Liver (tissue), 8 donors: ENCODE measurements at regions not wholly inside any gene's neighbourhood (a gene's known extent, or its start where the extent isn't known, plus 50 kb on each side); places are given as distances from the start of the nearest gene placed in this dataset.
A peak's percentile ranks its signal among the peaks of the same experiment; 100 is the strongest.

Experiments used
- DNase-seq: peaks from one replicate; pipeline ENCODE4 v3.0.0-alpha.2; 2017; ENCODE audit warnings: low spot score
- H3K27ac ChIP-seq, 2 donors: one replicate each; pipeline ENCODE4 v1.7.0; 2013; ENCODE audit warnings: inconsistent platforms in 2 of 2, low read length in 2 of 2, control low read depth in 1 of 2, low read depth in 1 of 2, mild to moderate bottlenecking in 1 of 2
- H3K27me3 ChIP-seq, 4 donors: one replicate each; pipeline versions ENCODE4 v1.6.1 to v1.7.0; 2013; ENCODE audit warnings: low read length in 3 of 4, inconsistent platforms in 1 of 4, mild to moderate bottlenecking in 1 of 4, moderate library complexity in 1 of 4; ENCODE audit not compliant: control insufficient read depth in 4 of 4, insufficient read depth in 4 of 4
- H3K36me3 ChIP-seq, 4 donors: one replicate each; pipeline versions ENCODE4 v1.6.1 to v1.7.0; 2013; ENCODE audit warnings: low read length in 3 of 4, mild to moderate bottlenecking in 3 of 4, low read depth in 1 of 4, moderate library complexity in 1 of 4; ENCODE audit not compliant: control insufficient read depth in 4 of 4, insufficient read depth in 3 of 4
- H3K4me1 ChIP-seq, 4 donors: one replicate each; pipeline versions ENCODE4 v1.6.1 to v1.7.0; 2013; ENCODE audit warnings: low read length in 3 of 4, mild to moderate bottlenecking in 3 of 4, moderate library complexity in 1 of 4; ENCODE audit not compliant: control insufficient read depth in 4 of 4, insufficient read depth in 4 of 4
- H3K4me3 ChIP-seq, 3 donors: one replicate each; pipeline versions ENCODE4 v1.6.1 to v1.7.0; 2013; ENCODE audit warnings: low read length in 3 of 3, control low read depth in 1 of 3, low read depth in 1 of 3, mild to moderate bottlenecking in 1 of 3
- H3K9ac ChIP-seq, 2 donors: one replicate each; pipeline ENCODE4 v1.7.0; 2013; ENCODE audit warnings: low read length in 2 of 2, mild to moderate bottlenecking in 2 of 2, moderate library complexity in 2 of 2, control low read depth in 1 of 2, low read depth in 1 of 2
- H3K9me3 ChIP-seq, 4 donors: one replicate each; pipeline versions ENCODE4 v1.6.1 to v1.7.0; 2013; ENCODE audit warnings: low read length in 3 of 4; ENCODE audit not compliant: control insufficient read depth in 4 of 4
- EGR1 ChIP-seq, 2 donors: IDR thresholded peaks; 2 replicates each; pipeline ENCODE4 v1.6.1; 2016 to 2018; ENCODE audit warnings: antibody characterized with exemption in 2 of 2, low read depth in 2 of 2
- FOXA1 ChIP-seq: IDR thresholded peaks from 2 replicates; pipeline ENCODE4 v1.6.1; 2016; ENCODE audit warnings: antibody characterized with exemption
- FOXA2 ChIP-seq: IDR thresholded peaks from 2 replicates; pipeline ENCODE4 v1.6.1; 2016; ENCODE audit warnings: antibody characterized with exemption
- GABPA ChIP-seq, 2 donors: IDR thresholded peaks in 1 of 2; conservative IDR thresholded peaks in 1 of 2; 2 replicates each; pipeline ENCODE4 v1.6.1; 2016; ENCODE audit warnings: antibody characterized with exemption in 2 of 2, mild to moderate bottlenecking in 1 of 2, moderate library complexity in 1 of 2
- HNF4A ChIP-seq, 2 donors: conservative IDR thresholded peaks; 2 replicates each; pipeline ENCODE4 v1.6.1; 2016; ENCODE audit warnings: antibody characterized with exemption in 2 of 2, mild to moderate bottlenecking in 2 of 2
- HNF4G ChIP-seq: IDR thresholded peaks from 2 replicates; pipeline ENCODE4 v1.6.1; 2016; ENCODE audit warnings: antibody characterized with exemption
- JUND ChIP-seq, 2 donors: IDR thresholded peaks; 2 replicates each; pipeline ENCODE4 v1.6.1; 2016; ENCODE audit warnings: antibody characterized with exemption in 2 of 2
- NR2F2 ChIP-seq: IDR thresholded peaks from 2 replicates; pipeline ENCODE4 v1.6.1; 2016; ENCODE audit warnings: antibody characterized with exemption
- RAD21 ChIP-seq, 2 donors: IDR thresholded peaks; 2 replicates each; pipeline ENCODE4 v1.6.1; 2016; ENCODE audit warnings: antibody characterized with exemption in 2 of 2, mild to moderate bottlenecking in 2 of 2
- RXRA ChIP-seq, 2 donors: IDR thresholded peaks; 2 replicates each; pipeline ENCODE4 v1.6.1; 2017 to 2018; ENCODE audit warnings: antibody characterized with exemption in 2 of 2, mild to moderate bottlenecking in 1 of 2
- SP1 ChIP-seq: IDR thresholded peaks from 2 replicates; pipeline ENCODE4 v1.6.1; 2018; ENCODE audit warnings: antibody characterized with exemption, mild to moderate bottlenecking
- YY1 ChIP-seq: IDR thresholded peaks from 2 replicates; pipeline ENCODE4 v1.6.1; 2016; ENCODE audit warnings: antibody characterized with exemption, mild to moderate bottlenecking
- WGBS: extraction: QIAGEN DNeasy Blood & Tissue Kit; methylation state at CpG from one replicate; pipeline ENCODE4 v1.1.7; 2013; 5-methylcytosine and 5-hydroxymethylcytosine counted together
- TF ChIP-seq, protein P1 (sequence below): IDR thresholded peaks from 2 replicates; pipeline ENCODE4 v1.6.1; 2016; ENCODE audit warnings: antibody characterized with exemption, mild to moderate bottlenecking
- TF ChIP-seq, protein P2 (sequence below): fragments of 150-350 bp; IDR thresholded peaks from 2 replicates; pipeline ENCODE4 v1.5.1; 2017; ENCODE audit warnings: improper control_type of control experiment, low read depth, low read length; ENCODE audit not compliant: missing input control
- TF ChIP-seq, protein P3 (sequence below): IDR thresholded peaks from 2 replicates; pipeline ENCODE4 v1.6.1; 2016; ENCODE audit warnings: antibody characterized with exemption
- TF ChIP-seq, protein P4 (sequence below): IDR thresholded peaks from 2 replicates; pipeline ENCODE4 v1.6.1; 2016; ENCODE audit warnings: antibody characterized with exemption
- donor health status: healthy.
- donor health status: healthy.
- donor health status: healthy.
- donor health status: healthy.
- donor health status: healthy.

DNA sequence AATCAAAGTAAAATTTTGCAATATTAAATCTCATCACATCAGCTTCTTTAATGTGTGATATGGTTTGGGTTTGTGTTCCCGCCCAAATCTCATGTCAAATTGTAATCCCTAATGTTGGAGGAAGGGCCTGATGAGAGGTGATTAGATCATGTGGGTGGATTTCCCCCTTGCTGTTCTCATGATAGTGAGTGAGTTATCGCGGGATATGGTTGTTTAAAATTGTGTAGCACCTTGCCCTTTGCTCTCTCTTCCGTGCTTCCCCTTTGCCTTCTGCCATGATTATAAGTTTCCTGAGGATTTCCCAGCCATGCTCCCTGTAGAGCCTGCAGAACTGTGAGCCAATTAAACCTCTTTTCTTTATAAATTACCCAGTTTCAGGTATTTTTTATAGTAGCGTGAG lies 131.9 kb downstream of the ZNF326 start:
- Histone ChIP-seq H3K27ac (no peak overlapping the region), H3K4me1 (peaks cover 8 to 39% (median 22%) of the 10 kb centered on the region in 4 donors), H3K36me3 (no peaks in the 10 kb centered on the region), H3K9me3 (no peaks in the 10 kb centered on the region), H3K9ac (no peak overlapping the region), H3K4me3 (no peak overlapping the region), H3K27me3 (no peaks in the 10 kb centered on the region)
- TF ChIP-seq FOXA1: no peak
- DNase-seq: no peak
- 65% methylated on average over 5 of the region's 5 CpGs for WGBS

DNA sequence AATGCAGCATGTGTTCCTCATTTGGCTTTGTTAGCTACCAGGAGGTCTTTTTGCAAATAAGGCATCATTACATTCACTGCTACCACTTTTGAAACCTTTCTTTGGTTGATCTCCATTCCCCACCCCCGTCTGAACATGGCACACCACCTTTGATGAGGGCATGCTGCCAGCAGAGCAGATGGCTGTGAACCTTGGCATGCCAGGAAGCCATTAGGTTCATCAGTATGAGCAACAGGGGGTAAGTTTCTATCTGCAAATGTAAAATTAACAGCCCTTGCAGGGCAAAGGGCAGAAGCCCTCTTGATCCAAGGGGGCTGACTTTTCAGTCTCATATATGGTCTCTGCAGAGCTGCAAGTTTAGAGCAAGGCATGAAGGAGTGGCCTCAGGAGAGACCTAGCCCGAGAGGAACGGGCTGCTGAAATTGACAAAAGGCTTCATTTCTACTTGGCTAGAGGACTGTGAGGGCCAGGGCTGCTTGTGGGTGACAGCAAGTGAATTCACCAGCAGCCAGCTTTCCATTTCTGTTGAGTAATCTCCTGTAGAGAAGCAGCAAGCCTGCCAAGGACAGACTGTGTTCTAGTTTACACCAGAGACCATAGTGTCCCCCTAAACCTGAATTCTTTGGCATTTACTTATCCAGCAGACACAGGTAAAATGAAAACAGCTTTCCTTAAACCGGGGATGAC lies 127.9 kb downstream of the ZNF326 start:
- DNase-seq: no peak
- Histone ChIP-seq H3K9ac (no peak overlapping the region), H3K27me3 (no peaks in the 10 kb centered on the region), H3K27ac (peak overlapping the region in 1 of 2 donors; percentile 32), H3K4me3 (no peak overlapping the region), H3K9me3 (no peaks in the 10 kb centered on the region), H3K36me3 (no peaks in the 10 kb centered on the region), H3K4me1 (peaks cover 8 to 37% (median 22%) of the 10 kb centered on the region in 4 donors)
- TF ChIP-seq FOXA1 (no peak), FOXA2 (no peak), YY1 (peak; percentile 82), RXRA (IDR thresholded peaks at IDR 0.05) (peak; percentile 44 to 52), NR2F2 (no peak), JUND (IDR thresholded peaks at IDR 0.05) (peak in 1 of 2 donors; percentile 37), HNF4A (conservative IDR thresholded peaks at IDR 0.05) (peak; percentile 38 to 49), RAD21 (IDR thresholded peaks at IDR 0.05) (no peak), EGR1 (IDR thresholded peaks at IDR 0.05; ENCODE audit: low read depth in 2 of 2) (no peak), HNF4G (no peak), SP1 (peak; percentile 61), GABPA (IDR thresholded peaks at IDR 0.05 in 1 of 2, conservative IDR thresholded peaks at IDR 0.05 in 1 of 2) (no peak)
- TF ChIP-seq, protein P1, sequence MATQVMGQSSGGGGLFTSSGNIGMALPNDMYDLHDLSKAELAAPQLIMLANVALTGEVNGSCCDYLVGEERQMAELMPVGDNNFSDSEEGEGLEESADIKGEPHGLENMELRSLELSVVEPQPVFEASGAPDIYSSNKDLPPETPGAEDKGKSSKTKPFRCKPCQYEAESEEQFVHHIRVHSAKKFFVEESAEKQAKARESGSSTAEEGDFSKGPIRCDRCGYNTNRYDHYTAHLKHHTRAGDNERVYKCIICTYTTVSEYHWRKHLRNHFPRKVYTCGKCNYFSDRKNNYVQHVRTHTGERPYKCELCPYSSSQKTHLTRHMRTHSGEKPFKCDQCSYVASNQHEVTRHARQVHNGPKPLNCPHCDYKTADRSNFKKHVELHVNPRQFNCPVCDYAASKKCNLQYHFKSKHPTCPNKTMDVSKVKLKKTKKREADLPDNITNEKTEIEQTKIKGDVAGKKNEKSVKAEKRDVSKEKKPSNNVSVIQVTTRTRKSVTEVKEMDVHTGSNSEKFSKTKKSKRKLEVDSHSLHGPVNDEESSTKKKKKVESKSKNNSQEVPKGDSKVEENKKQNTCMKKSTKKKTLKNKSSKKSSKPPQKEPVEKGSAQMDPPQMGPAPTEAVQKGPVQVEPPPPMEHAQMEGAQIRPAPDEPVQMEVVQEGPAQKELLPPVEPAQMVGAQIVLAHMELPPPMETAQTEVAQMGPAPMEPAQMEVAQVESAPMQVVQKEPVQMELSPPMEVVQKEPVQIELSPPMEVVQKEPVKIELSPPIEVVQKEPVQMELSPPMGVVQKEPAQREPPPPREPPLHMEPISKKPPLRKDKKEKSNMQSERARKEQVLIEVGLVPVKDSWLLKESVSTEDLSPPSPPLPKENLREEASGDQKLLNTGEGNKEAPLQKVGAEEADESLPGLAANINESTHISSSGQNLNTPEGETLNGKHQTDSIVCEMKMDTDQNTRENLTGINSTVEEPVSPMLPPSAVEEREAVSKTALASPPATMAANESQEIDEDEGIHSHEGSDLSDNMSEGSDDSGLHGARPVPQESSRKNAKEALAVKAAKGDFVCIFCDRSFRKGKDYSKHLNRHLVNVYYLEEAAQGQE: no peak
- TF ChIP-seq, protein P2, sequence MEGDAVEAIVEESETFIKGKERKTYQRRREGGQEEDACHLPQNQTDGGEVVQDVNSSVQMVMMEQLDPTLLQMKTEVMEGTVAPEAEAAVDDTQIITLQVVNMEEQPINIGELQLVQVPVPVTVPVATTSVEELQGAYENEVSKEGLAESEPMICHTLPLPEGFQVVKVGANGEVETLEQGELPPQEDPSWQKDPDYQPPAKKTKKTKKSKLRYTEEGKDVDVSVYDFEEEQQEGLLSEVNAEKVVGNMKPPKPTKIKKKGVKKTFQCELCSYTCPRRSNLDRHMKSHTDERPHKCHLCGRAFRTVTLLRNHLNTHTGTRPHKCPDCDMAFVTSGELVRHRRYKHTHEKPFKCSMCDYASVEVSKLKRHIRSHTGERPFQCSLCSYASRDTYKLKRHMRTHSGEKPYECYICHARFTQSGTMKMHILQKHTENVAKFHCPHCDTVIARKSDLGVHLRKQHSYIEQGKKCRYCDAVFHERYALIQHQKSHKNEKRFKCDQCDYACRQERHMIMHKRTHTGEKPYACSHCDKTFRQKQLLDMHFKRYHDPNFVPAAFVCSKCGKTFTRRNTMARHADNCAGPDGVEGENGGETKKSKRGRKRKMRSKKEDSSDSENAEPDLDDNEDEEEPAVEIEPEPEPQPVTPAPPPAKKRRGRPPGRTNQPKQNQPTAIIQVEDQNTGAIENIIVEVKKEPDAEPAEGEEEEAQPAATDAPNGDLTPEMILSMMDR: no peak
- TF ChIP-seq, protein P3, sequence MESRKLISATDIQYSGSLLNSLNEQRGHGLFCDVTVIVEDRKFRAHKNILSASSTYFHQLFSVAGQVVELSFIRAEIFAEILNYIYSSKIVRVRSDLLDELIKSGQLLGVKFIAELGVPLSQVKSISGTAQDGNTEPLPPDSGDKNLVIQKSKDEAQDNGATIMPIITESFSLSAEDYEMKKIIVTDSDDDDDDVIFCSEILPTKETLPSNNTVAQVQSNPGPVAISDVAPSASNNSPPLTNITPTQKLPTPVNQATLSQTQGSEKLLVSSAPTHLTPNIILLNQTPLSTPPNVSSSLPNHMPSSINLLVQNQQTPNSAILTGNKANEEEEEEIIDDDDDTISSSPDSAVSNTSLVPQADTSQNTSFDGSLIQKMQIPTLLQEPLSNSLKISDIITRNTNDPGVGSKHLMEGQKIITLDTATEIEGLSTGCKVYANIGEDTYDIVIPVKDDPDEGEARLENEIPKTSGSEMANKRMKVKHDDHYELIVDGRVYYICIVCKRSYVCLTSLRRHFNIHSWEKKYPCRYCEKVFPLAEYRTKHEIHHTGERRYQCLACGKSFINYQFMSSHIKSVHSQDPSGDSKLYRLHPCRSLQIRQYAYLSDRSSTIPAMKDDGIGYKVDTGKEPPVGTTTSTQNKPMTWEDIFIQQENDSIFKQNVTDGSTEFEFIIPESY: no peak
- TF ChIP-seq, protein P4, sequence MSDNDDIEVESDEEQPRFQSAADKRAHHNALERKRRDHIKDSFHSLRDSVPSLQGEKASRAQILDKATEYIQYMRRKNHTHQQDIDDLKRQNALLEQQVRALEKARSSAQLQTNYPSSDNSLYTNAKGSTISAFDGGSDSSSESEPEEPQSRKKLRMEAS: no peak
- 37% methylated on average over 4 of the region's 4 CpGs for WGBS
